Heart right ventricle (tissue), 16 donors: ENCODE measurements at regions not wholly inside any gene's neighbourhood (a gene's known extent, or its start where the extent isn't known, plus 50 kb on each side); places are given as distances from the start of the nearest gene placed in this dataset.
A peak's percentile ranks its signal among the peaks of the same experiment; 100 is the strongest.
"Not testable (repeated sequence)": the region's sequence is repeated elsewhere in the genome, so short reads cannot be mapped to it uniquely, and the experiment has no call there.

Source experiments
- ATAC-seq, 8 donors: fragments of 200-7000 bp; cut with Tn5 transposase; one replicate each; pipeline ENCODE4 v1.9.1; 2020; ENCODE audit warnings: mild to moderate bottlenecking in 8 of 8, moderate library complexity in 8 of 8, moderate number of reproducible peaks in 1 of 8
- DNase-seq, 2 donors: peaks; one replicate each; pipeline ENCODE4 v3.0.0-alpha.2; 2020
- H3K27ac ChIP-seq, 10 donors: fragments of 200-600 bp; sonication (generic) in 2 of 10; one replicate each; pipeline versions ENCODE4 v1.5.0 to v1.8.0; 2020 to 2022; ENCODE audit warnings: mild to moderate bottlenecking in 3 of 10
- H3K27me3 ChIP-seq, 7 donors: fragments of 200-600 bp; one replicate each; pipeline ENCODE4 v1.8.0; 2021 to 2022; ENCODE audit warnings: mild to moderate bottlenecking in 2 of 7
- H3K36me3 ChIP-seq, 9 donors: fragments of 200-600 bp; sonication (generic) in 1 of 9; one replicate each; pipeline versions ENCODE4 v1.5.0 to v1.8.0; 2020 to 2022; ENCODE audit warnings: mild to moderate bottlenecking in 2 of 9
- H3K4me1 ChIP-seq, 9 donors: fragments of 200-600 bp; sonication (generic) in 1 of 9; one replicate each; pipeline versions ENCODE4 v1.5.0 to v1.8.0; 2020 to 2022; ENCODE audit warnings: mild to moderate bottlenecking in 4 of 9
- H3K4me3 ChIP-seq, 10 donors: fragments of 200-600 bp; sonication (generic) in 2 of 10; one replicate each; pipeline versions ENCODE4 v1.5.0 to v1.8.0; 2020 to 2022; ENCODE audit warnings: mild to moderate bottlenecking in 7 of 10, moderate library complexity in 2 of 10
- H3K9me3 ChIP-seq, 11 donors: fragments of 200-600 bp in 10 of 11; sonication (generic) in 2 of 11; one replicate each; pipeline versions ENCODE4 v1.5.0 to v1.8.0; 2013 to 2022; ENCODE audit warnings: mild to moderate bottlenecking in 2 of 11, control low read depth in 1 of 11, moderate library complexity in 1 of 11
- WGBS, 2 donors: extraction: QIAGEN DNeasy Blood & Tissue Kit; methylation state at CpG; one replicate each; pipeline ENCODE4 v1.1.7; 2013; ENCODE audit warnings: inconsistent platforms in 1 of 2; 5-methylcytosine and 5-hydroxymethylcytosine counted together
- intact Hi-C, 10 donors: fragments of 100-400 bp; cut with DNase I; formaldehyde crosslinking; loops; one replicate each; pipeline versions ENCODE4 v1.11.1 to v1.14.2; 2022
- TF ChIP-seq, protein P1 (sequence below), 9 donors: fragments of 200-600 bp; sonication (generic) in 2 of 9; IDR thresholded peaks; one replicate each; pipeline versions ENCODE4 v1.5.0 to v1.8.0; 2021 to 2022; ENCODE audit warnings: antibody characterized with exemption in 9 of 9, mild to moderate bottlenecking in 5 of 9, moderate library complexity in 1 of 9
- donor health status: Arrhythmogenic right ventricular cardiomyopathy.
- donor health status: ischemic (EF 13 %, LVEDD 7.1; RV severe dilation, severe dysfunction).
- donor health status: healthy with polysubstance abuse.
- donor health status: DM: no; HTN: yes; CAD: no.
- donor health status: DM: no; HTN: no; CAD: no.
- donor health status: ischemic (EF 25% LVEDD 6.9; RV normal size, moderate dysfunction).
- donor health status: ischemic (EF 25% LVEDD 5.7; RV mildly dilated, moderate dysfunction).
- donor health status: healthy.
- donor health status: DM: yes; HTN: yes; CAD: no.
- donor health status: Ischemic cardiomyopathy.
- donor health status: ischemic (EF 35%, LVEDD 5.7; RV mildly dilated, moderate dysfunction).
- donor health status: nonischemic (EF 11% LVEDD 7.7; RV severe dilation, severe dysfunction).
- donor health status: DM: yes; HTN: yes; CAD: no.
- donor health status: PGD.
- donor health status: ischemic (EF 29% LVEDD 5.4; RV normal size, mild dysfunction).
- donor health status: nonischemic (EF 23%, LVEDD 6.1; RV moderate dilation, normal function).

- Histone ChIP-seq H3K9me3 (peaks cover 0 to 15% (median 0%) of the 10 kb centered on the region in 11 donors), H3K36me3 (no peaks in the 10 kb centered on the region), H3K27ac (peak overlapping the region in 9 of 10 donors; percentile 86 to 94 (median 91)), H3K27me3 (no peaks in the 10 kb centered on the region), H3K4me3 (peak overlapping the region; percentile 63 to 97 (median 86)), H3K4me1 (peaks cover 0 to 28% (median 11%) of the 10 kb centered on the region in 9 donors)
- WGBS, 2 donors = 27% methylated on average over 6 of the region's 6 CpGs
- DNase-seq (no peak), ATAC-seq (no peak)
- intact Hi-C loops = no loop called here
- TF ChIP-seq, protein P1, sequence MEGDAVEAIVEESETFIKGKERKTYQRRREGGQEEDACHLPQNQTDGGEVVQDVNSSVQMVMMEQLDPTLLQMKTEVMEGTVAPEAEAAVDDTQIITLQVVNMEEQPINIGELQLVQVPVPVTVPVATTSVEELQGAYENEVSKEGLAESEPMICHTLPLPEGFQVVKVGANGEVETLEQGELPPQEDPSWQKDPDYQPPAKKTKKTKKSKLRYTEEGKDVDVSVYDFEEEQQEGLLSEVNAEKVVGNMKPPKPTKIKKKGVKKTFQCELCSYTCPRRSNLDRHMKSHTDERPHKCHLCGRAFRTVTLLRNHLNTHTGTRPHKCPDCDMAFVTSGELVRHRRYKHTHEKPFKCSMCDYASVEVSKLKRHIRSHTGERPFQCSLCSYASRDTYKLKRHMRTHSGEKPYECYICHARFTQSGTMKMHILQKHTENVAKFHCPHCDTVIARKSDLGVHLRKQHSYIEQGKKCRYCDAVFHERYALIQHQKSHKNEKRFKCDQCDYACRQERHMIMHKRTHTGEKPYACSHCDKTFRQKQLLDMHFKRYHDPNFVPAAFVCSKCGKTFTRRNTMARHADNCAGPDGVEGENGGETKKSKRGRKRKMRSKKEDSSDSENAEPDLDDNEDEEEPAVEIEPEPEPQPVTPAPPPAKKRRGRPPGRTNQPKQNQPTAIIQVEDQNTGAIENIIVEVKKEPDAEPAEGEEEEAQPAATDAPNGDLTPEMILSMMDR (IDR thresholded peaks at IDR 0.05) = no peak
Measured at GRCh38 chr9:94029932-94030317, 54.3 kb upstream of the PTPDC1 start.

- DNase-seq (no peak), ATAC-seq (no peak)
- no peaks in the 10 kb centered on the region for H3K27me3 ChIP-seq
- H3K27ac ChIP-seq = no peak overlapping the region
- peaks cover 0 to 16% (median 5%) of the 10 kb centered on the region in 9 donors for H3K4me1 ChIP-seq
- peaks cover 0 to 25% (median 0%) of the 10 kb centered on the region in 11 donors for H3K9me3 ChIP-seq
- no peaks in the 10 kb centered on the region for H3K36me3 ChIP-seq
- no peak overlapping the region for H3K4me3 ChIP-seq
- TF ChIP-seq, protein P1 (IDR thresholded peaks at IDR 0.05) = no peak
- intact Hi-C loops = no loop called here
Measured at GRCh38 chr9:94026816-94027215, 57.4 kb upstream of the PTPDC1 start.

DNA sequence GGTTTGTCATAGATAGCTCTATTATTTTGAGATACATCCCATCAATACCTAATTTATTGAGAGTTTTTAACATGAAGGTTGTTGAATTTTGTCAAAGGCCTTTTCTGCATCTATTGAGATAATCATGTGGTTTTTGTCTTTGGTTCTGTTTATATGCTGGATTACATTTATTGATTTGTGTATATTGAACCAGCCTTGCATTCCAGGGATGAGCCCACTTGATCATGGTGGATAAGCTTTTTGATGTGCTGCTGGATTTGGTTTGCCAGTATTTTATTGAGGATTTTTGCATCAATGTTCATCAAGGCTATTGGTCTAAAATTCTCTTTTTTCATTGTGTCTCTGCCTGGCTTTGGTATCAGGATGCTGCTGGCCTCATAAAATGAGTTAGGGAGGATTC is 61.8 kb upstream of the PTPDC1 start:
- ATAC-seq, H3K36me3 ChIP-seq, DNase-seq, H3K27ac ChIP-seq, H3K27me3 ChIP-seq, intact Hi-C loops, H3K4me3 ChIP-seq: not testable (repeated sequence)
- Histone ChIP-seq H3K4me1 (peaks cover 0 to 12% (median 0%) of the 10 kb centered on the region in 9 donors), H3K9me3 (peaks cover 0 to 31% (median 0%) of the 10 kb centered on the region in 11 donors)

- H3K4me3 ChIP-seq, intact Hi-C loops, H3K27me3 ChIP-seq, H3K27ac ChIP-seq, H3K36me3 ChIP-seq, DNase-seq, ATAC-seq: not testable (repeated sequence)
- WGBS, 2 donors = no CpG with 5 or more reads among the region's 2 CpGs
- H3K4me1 ChIP-seq = peaks cover 0 to 12% (median 0%) of the 10 kb centered on the region in 9 donors
- peaks cover 0 to 26% (median 0%) of the 10 kb centered on the region in 11 donors for H3K9me3 ChIP-seq
Measured at GRCh38 chr9:94020836-94021235, 63.4 kb upstream of the PTPDC1 start.

DNA sequence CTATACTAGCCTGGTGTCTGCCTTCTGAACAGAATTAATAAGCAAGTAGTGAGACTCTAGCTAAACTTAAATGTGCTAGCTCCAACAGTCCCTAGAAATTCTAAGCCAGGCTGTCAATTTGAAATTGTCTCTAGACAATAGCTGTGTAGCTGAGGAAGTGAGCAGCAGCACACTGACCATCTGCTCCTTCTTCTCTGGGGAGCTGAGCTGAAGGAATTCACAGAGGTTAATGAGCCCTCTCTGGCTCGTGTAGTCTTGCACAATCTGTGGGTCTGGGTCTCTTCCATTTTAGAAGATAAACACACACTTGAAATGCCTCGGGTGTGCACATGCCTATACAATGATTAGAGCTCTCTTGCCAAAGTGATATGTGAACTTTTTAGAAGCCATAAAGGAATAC is 63.5 kb upstream of the BARX1 start:
- H3K27ac ChIP-seq = no peak overlapping the region
- peaks cover 0 to 20% (median 0%) of the 10 kb centered on the region in 11 donors for H3K9me3 ChIP-seq
- no peaks in the 10 kb centered on the region for H3K27me3 ChIP-seq
- intact Hi-C loops = loop anchor here in 1 of 10 donors (5.0 kb wide), 1 partner anchor 194 kb away; no protein-coding TSS in a partner anchor
- ATAC-seq (peak in 3 of 8 donors; percentile 38 to 42 (median 39)), DNase-seq (no peak)
- 12 to 20% methylated on average over 2 of the region's 2 CpGs for WGBS, 2 donors
- no peak overlapping the region for H3K4me3 ChIP-seq
- TF ChIP-seq, protein P1 (IDR thresholded peaks at IDR 0.05) = no peak
- no peaks in the 10 kb centered on the region for H3K36me3 ChIP-seq
- peaks cover 0 to 12% (median 0%) of the 10 kb centered on the region in 9 donors for H3K4me1 ChIP-seq
